ENCODE measurements at regions not wholly inside any gene's neighbourhood (a gene's known extent, or its start where the extent isn't known, plus 50 kb on each side); places are given as distances from the start of the nearest gene placed in this dataset.

- Histone ChIP-seq H3K36me3 (no peaks in the 10 kb centered on the region), H3K9ac (ENCODE audit: low read depth in 2 of 2, low read length in 2 of 2) (no peak overlapping the region), H3K27ac (no peak overlapping the region), H3K27me3 (no peaks in the 10 kb centered on the region), H3K4me3 (no peak overlapping the region), H3K9me3 (no peaks in the 10 kb centered on the region), H3K4me1 (no peaks in the 10 kb centered on the region)
- intact Hi-C loops (cut with DNase I), result no loop called here
- TF ChIP-seq CTCF (IDR thresholded peaks at IDR 0.05), result no peak
- no peak for DNase-seq
Observed at GRCh38 chr1:190665045-190665444, 187.4 kb upstream of the BRINP3 start.

DNA sequence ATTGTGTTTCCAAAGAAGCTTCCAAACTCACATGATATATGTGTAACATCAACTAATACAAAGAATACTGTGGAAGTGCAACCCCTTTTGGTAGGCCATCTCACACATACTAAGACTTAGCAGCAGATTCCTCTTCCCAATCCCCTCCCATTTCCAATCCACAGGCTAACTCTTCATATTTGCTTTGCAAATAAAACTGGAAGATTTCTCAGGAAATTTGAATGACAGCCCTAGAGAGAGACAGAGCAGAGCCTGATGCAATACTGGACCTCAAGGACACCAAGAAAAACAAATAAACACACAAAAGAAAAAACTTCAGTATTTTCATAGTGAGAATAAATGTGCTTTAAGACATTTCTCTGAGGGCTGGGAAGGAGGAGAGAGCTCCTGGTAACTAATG lies 190.2 kb upstream of the BRINP3 start:
- H3K9me3 ChIP-seq, result no peaks in the 10 kb centered on the region
- H3K9ac ChIP-seq (ENCODE audit: low read depth in 2 of 2, low read length in 2 of 2), result no peak overlapping the region
- no peaks in the 10 kb centered on the region for H3K4me1 ChIP-seq
- H3K36me3 ChIP-seq, result no peaks in the 10 kb centered on the region
- H3K27me3 ChIP-seq, result no peaks in the 10 kb centered on the region
- intact Hi-C loops (cut with DNase I), result no loop called here
- DNase-seq, result no peak
- TF ChIP-seq CTCF (IDR thresholded peaks at IDR 0.05), result no peak
- no peak overlapping the region for H3K27ac ChIP-seq
- H3K4me3 ChIP-seq, result no peak overlapping the region

- no peak for DNase-seq
- TF ChIP-seq CTCF (IDR thresholded peaks at IDR 0.05), result no peak
- Histone ChIP-seq H3K9me3 (no peaks in the 10 kb centered on the region), H3K36me3 (no peaks in the 10 kb centered on the region), H3K27ac (no peak overlapping the region), H3K27me3 (no peaks in the 10 kb centered on the region), H3K4me3 (no peak overlapping the region), H3K4me1 (no peaks in the 10 kb centered on the region), H3K9ac (ENCODE audit: low read depth in 2 of 2, low read length in 2 of 2) (no peak overlapping the region)
- intact Hi-C loops (cut with DNase I), result no loop called here
Observed at GRCh38 chr1:190679044-190679443, 201.4 kb upstream of the BRINP3 start.

DNA sequence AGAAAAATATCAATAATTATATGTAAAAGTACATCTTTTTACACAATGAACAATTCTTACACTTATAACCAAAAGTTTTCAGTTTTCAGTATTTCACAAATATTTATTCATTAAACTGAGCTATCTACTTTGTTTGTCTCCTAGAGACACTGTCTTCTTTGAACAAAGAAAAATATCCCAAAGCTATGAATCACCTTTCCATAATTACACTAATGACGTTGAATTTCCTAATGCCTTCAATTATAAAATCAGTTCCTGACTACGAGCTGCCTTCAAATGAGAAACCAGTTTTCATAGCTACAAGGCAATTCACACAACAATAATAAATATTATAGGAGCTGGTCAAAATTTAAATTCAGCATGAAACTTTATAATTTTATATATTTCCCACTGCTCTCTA lies 201.8 kb upstream of the BRINP3 start:
- Histone ChIP-seq H3K9me3 (no peaks in the 10 kb centered on the region), H3K36me3 (no peaks in the 10 kb centered on the region), H3K9ac (ENCODE audit: low read depth in 2 of 2, low read length in 2 of 2) (no peak overlapping the region), H3K27ac (no peak overlapping the region), H3K27me3 (no peaks in the 10 kb centered on the region), H3K4me3 (no peak overlapping the region), H3K4me1 (no peaks in the 10 kb centered on the region)
- intact Hi-C loops (cut with DNase I), result no loop called here
- no peak for TF ChIP-seq CTCF (IDR thresholded peaks at IDR 0.05)
- DNase-seq, result no peak

DNA sequence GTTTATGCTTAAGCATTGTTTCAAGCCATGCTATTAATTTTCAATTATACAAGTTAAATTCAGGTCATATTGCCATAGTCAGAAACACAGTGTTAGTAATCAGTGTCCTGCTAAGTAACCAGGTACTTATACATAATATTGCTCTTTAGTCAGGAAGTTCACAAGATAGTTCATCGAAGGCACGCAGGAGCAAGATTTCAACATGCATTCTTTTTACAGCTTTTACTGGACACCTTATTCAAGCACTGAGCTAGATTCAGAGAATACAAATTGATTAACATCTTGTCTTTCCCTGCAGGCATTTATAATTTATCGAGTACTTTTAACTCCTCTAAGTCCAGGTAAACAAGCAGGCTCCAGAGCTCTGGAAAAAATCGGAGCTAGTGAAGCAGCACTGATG lies 202.3 kb upstream of the BRINP3 start:
- Histone ChIP-seq H3K9ac (ENCODE audit: low read depth in 2 of 2, low read length in 2 of 2) (no peak overlapping the region), H3K27me3 (no peaks in the 10 kb centered on the region), H3K4me1 (no peaks in the 10 kb centered on the region), H3K27ac (no peak overlapping the region), H3K9me3 (no peaks in the 10 kb centered on the region), H3K36me3 (no peaks in the 10 kb centered on the region), H3K4me3 (no peak overlapping the region)
- no peak for DNase-seq
- intact Hi-C loops (cut with DNase I), result no loop called here
- TF ChIP-seq CTCF (IDR thresholded peaks at IDR 0.05), result no peak

DNA sequence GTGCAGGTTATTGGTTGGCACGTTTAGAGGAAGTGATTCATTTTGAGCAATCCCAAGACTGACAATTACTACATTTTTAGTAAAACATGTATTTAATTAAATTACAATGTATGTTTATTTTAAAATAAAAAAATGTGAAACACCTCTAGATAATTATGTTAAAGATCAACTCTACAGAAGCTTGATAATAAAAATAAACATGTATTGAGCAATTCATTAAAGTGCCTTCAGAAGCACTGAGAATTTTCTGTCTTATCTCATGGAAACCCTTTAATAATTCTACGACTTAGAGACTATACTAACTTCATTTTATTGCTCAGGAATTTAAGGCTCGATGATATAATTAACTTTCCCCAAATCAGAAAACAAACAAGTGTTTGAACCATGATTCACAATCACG lies 208.0 kb upstream of the BRINP3 start:
- no peak for DNase-seq
- H3K4me1 ChIP-seq, result no peaks in the 10 kb centered on the region
- intact Hi-C loops (cut with DNase I), result no loop called here
- H3K9me3 ChIP-seq, result no peaks in the 10 kb centered on the region
- no peak overlapping the region for H3K9ac ChIP-seq (ENCODE audit: low read depth in 2 of 2, low read length in 2 of 2)
- TF ChIP-seq CTCF (IDR thresholded peaks at IDR 0.05), result no peak
- no peaks in the 10 kb centered on the region for H3K36me3 ChIP-seq
- no peaks in the 10 kb centered on the region for H3K27me3 ChIP-seq
- no peak overlapping the region for H3K4me3 ChIP-seq
- no peak overlapping the region for H3K27ac ChIP-seq

All from colonic mucosa (tissue), 4 donors.